SK-N-SH treated with all-trans-retinoic acid at 6 μM for 48 hours (cell line): ENCODE measurements at regions not wholly inside any gene's neighbourhood (a gene's known extent, or its start where the extent isn't known, plus 50 kb on each side); places are given as distances from the start of the nearest gene placed in this dataset.

Source experiments
- ARNTL ChIP-seq: fragments of 450-650 bp; formaldehyde crosslinking; IDR thresholded peaks from 2 replicates; pipeline ENCODE4 v1.5.0; 2020; ENCODE audit warnings: low read depth, mild to moderate bottlenecking, moderate library complexity, borderline replicate concordance
- GLIS3 ChIP-seq: fragments of 250-450 bp; sonication (Bioruptor Pico); IDR thresholded peaks from 2 replicates; pipeline ENCODE4 v1.5.0; 2020; ENCODE audit warnings: mild to moderate bottlenecking, moderate library complexity
- ISL1 ChIP-seq: fragments of 250-450 bp; sonication (Bioruptor Pico); IDR thresholded peaks from 2 replicates; pipeline ENCODE4 v2.1.2; 2022; ENCODE audit warnings: mild to moderate bottlenecking, moderate library complexity
- PPARA ChIP-seq: fragments of 250-450 bp; sonication (Bioruptor Pico); IDR thresholded peaks from 2 replicates; pipeline ENCODE4 v1.5.0; 2020; ENCODE audit warnings: mild to moderate bottlenecking, borderline replicate concordance
- RARB ChIP-seq: fragments of 250-450 bp; sonication (Bioruptor Pico); IDR thresholded peaks from 2 replicates; pipeline ENCODE4 v1.8.0; 2021; ENCODE audit warnings: mild to moderate bottlenecking, moderate library complexity
- SNAI2 ChIP-seq: fragments of 250-450 bp; sonication (Bioruptor Pico); IDR thresholded peaks from 2 replicates; pipeline ENCODE4 v1.5.0; 2020; ENCODE audit warnings: mild to moderate bottlenecking, moderate library complexity
- ZFP3 ChIP-seq: fragments of 250-450 bp; sonication (Bioruptor Pico); IDR thresholded peaks from 2 replicates; pipeline ENCODE4 v1.5.0; 2020; ENCODE audit warnings: mild to moderate bottlenecking, moderate library complexity
- ZFP30 ChIP-seq: fragments of 450-650 bp; formaldehyde crosslinking; IDR thresholded peaks from 2 replicates; pipeline ENCODE4 v1.5.0; 2022; ENCODE audit warnings: mild to moderate bottlenecking, moderate library complexity
- TF ChIP-seq, protein P1 (sequence below): fragments of 250-450 bp; sonication (Bioruptor Pico); IDR thresholded peaks from 2 replicates; pipeline ENCODE4 v1.8.0; 2020; ENCODE audit warnings: mild to moderate bottlenecking, moderate library complexity, borderline replicate concordance
- TF ChIP-seq, protein P2 (sequence below): fragments of 250-450 bp; sonication (Bioruptor Pico); IDR thresholded peaks from 2 replicates; pipeline ENCODE4 v1.5.0; 2020; ENCODE audit warnings: mild to moderate bottlenecking, moderate library complexity

DNA sequence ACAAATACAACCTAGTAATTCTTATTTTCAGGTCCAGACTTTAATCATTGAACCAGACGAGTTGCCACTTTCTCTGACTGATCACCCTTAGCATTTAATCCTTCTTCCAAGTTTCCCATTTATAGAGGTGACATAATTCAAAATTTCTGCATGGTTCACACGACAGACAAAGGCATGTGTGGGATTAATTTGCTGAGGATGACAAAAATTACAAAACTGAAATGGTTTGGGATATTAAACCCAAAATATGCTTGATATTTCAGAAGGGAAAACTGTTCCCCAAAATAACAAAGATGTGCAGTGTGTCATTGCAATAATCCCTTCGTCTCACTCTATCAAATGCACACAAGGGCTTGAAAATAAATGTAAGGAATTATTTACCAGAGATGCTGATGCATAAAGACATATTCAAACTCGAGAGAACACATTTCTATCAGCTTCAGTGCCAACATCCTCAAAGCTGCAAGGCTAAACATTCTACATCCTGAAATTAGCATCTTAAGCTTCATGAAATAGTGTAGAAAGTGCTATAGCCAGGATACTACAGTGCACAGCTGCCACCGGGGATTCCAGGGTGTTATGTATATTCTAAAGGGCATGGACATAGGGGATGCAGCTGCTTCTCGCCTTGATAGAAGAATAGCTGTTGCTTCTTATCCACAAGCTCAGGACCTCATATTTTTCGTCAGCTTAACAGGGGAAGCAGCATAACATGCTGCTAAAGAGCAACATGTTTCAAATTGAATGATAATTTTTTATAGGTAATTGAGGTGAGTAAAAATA, 198.7 kb upstream of the SLITRK1 start:
- TF ChIP-seq ARNTL (no peak), ISL1 (CRISPR knock-in tag) (no peak), PPARA (CRISPR knock-in tag) (no peak), ZFP3 (CRISPR knock-in tag) (no peak), ZFP30 (CRISPR knock-in tag) (no peak), RARB (CRISPR knock-in tag) (no peak), SNAI2 (no peak), GLIS3 (CRISPR knock-in tag) (no peak)
- TF ChIP-seq, protein P1, sequence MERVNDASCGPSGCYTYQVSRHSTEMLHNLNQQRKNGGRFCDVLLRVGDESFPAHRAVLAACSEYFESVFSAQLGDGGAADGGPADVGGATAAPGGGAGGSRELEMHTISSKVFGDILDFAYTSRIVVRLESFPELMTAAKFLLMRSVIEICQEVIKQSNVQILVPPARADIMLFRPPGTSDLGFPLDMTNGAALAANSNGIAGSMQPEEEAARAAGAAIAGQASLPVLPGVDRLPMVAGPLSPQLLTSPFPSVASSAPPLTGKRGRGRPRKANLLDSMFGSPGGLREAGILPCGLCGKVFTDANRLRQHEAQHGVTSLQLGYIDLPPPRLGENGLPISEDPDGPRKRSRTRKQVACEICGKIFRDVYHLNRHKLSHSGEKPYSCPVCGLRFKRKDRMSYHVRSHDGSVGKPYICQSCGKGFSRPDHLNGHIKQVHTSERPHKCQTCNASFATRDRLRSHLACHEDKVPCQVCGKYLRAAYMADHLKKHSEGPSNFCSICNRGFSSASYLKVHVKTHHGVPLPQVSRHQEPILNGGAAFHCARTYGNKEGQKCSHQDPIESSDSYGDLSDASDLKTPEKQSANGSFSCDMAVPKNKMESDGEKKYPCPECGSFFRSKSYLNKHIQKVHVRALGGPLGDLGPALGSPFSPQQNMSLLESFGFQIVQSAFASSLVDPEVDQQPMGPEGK (CRISPR knock-in tag) = no peak
- TF ChIP-seq, protein P2, sequence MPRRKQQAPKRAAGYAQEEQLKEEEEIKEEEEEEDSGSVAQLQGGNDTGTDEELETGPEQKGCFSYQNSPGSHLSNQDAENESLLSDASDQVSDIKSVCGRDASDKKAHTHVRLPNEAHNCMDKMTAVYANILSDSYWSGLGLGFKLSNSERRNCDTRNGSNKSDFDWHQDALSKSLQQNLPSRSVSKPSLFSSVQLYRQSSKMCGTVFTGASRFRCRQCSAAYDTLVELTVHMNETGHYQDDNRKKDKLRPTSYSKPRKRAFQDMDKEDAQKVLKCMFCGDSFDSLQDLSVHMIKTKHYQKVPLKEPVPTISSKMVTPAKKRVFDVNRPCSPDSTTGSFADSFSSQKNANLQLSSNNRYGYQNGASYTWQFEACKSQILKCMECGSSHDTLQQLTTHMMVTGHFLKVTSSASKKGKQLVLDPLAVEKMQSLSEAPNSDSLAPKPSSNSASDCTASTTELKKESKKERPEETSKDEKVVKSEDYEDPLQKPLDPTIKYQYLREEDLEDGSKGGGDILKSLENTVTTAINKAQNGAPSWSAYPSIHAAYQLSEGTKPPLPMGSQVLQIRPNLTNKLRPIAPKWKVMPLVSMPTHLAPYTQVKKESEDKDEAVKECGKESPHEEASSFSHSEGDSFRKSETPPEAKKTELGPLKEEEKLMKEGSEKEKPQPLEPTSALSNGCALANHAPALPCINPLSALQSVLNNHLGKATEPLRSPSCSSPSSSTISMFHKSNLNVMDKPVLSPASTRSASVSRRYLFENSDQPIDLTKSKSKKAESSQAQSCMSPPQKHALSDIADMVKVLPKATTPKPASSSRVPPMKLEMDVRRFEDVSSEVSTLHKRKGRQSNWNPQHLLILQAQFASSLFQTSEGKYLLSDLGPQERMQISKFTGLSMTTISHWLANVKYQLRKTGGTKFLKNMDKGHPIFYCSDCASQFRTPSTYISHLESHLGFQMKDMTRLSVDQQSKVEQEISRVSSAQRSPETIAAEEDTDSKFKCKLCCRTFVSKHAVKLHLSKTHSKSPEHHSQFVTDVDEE (CRISPR knock-in tag) = no peak
